ENCODE measurements at regions not wholly inside any gene's neighbourhood (a gene's known extent, or its start where the extent isn't known, plus 50 kb on each side); places are given as distances from the start of the nearest gene placed in this dataset.

- TF ChIP-seq CTCF (IDR thresholded peaks at IDR 0.05) = no peak
- no peak for TF ChIP-seq POLR2A (IDR thresholded peaks at IDR 0.05; ENCODE audit: low read depth)
Observed at GRCh38 chr18:73666772-73667171, 480.9 kb downstream of the FBXO15 start.
